Ishikawa (cell line): ENCODE measurements at regions not wholly inside any gene's neighbourhood (a gene's known extent, or its start where the extent isn't known, plus 50 kb on each side); places are given as distances from the start of the nearest gene placed in this dataset.

ENCODE experiments used
- CEBPB ChIP-seq: IDR thresholded peaks from 2 replicates; pipeline ENCODE4 v1.6.1; 2012
- EGR1 ChIP-seq: IDR thresholded peaks from 2 replicates; pipeline ENCODE4 v1.6.1; 2012
- EP300 ChIP-seq: IDR thresholded peaks from 2 replicates; pipeline ENCODE4 v1.6.1; 2012; ENCODE audit warnings: borderline replicate concordance
- FOXM1 ChIP-seq: IDR thresholded peaks from 2 replicates; pipeline ENCODE4 v1.6.1; 2012; ENCODE audit warnings: low read depth, borderline replicate concordance
- NFIC ChIP-seq: IDR thresholded peaks from 2 replicates; pipeline ENCODE4 v1.6.1; 2012
- TAF1 ChIP-seq: IDR thresholded peaks from 2 replicates; pipeline ENCODE4 v1.6.1; 2012; ENCODE audit warnings: low read depth, mild to moderate bottlenecking
- TEAD4 ChIP-seq: IDR thresholded peaks from 2 replicates; pipeline ENCODE4 v1.6.1; 2012
- YY1 ChIP-seq: IDR thresholded peaks from 2 replicates; pipeline ENCODE4 v1.6.1; 2012; ENCODE audit warnings: low read depth
- ZBTB7A ChIP-seq: IDR thresholded peaks from 2 replicates; pipeline ENCODE4 v1.6.1; 2012; ENCODE audit warnings: low read depth
- TF ChIP-seq, protein P1 (sequence below): IDR thresholded peaks from 2 replicates; pipeline ENCODE4 v1.6.1; 2012
- TF ChIP-seq, protein P2 (sequence below): IDR thresholded peaks from 2 replicates; pipeline ENCODE4 v1.6.1; 2012; ENCODE audit warnings: low read depth, mild to moderate bottlenecking

DNA sequence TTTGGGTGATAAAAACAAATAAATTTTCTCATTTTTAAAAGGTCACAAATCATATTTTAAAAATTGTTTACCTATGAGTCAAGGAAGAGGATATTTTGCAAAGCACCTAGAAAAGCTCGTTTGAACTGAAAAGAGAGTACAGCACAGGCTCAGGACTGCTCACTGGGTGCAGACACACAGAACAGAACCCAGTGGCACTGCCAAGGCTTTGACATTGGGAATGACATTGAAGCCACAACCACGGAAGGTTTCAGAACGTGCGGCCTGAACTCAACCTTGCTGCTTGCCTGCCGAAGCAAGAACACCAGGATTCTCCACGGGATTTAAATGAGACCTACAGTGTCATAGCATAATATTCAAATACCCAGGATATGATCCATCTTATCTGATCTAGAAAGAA lies 597.1 kb upstream of the B3GAT1 start:
- TF ChIP-seq FOXM1, result no peak
- TF ChIP-seq CEBPB, result no peak
- TF ChIP-seq, protein P1, sequence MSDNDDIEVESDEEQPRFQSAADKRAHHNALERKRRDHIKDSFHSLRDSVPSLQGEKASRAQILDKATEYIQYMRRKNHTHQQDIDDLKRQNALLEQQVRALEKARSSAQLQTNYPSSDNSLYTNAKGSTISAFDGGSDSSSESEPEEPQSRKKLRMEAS, result no peak
- TF ChIP-seq TAF1, result no peak
- no peak for TF ChIP-seq YY1
- no peak for TF ChIP-seq EP300
- no peak for TF ChIP-seq EGR1
- TF ChIP-seq TEAD4, result no peak
- TF ChIP-seq, protein P2, sequence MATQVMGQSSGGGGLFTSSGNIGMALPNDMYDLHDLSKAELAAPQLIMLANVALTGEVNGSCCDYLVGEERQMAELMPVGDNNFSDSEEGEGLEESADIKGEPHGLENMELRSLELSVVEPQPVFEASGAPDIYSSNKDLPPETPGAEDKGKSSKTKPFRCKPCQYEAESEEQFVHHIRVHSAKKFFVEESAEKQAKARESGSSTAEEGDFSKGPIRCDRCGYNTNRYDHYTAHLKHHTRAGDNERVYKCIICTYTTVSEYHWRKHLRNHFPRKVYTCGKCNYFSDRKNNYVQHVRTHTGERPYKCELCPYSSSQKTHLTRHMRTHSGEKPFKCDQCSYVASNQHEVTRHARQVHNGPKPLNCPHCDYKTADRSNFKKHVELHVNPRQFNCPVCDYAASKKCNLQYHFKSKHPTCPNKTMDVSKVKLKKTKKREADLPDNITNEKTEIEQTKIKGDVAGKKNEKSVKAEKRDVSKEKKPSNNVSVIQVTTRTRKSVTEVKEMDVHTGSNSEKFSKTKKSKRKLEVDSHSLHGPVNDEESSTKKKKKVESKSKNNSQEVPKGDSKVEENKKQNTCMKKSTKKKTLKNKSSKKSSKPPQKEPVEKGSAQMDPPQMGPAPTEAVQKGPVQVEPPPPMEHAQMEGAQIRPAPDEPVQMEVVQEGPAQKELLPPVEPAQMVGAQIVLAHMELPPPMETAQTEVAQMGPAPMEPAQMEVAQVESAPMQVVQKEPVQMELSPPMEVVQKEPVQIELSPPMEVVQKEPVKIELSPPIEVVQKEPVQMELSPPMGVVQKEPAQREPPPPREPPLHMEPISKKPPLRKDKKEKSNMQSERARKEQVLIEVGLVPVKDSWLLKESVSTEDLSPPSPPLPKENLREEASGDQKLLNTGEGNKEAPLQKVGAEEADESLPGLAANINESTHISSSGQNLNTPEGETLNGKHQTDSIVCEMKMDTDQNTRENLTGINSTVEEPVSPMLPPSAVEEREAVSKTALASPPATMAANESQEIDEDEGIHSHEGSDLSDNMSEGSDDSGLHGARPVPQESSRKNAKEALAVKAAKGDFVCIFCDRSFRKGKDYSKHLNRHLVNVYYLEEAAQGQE, result no peak
- TF ChIP-seq ZBTB7A, result no peak
- TF ChIP-seq NFIC, result no peak
